Stimulated activated CD4-positive, alpha-beta T cell treated with anti-CD3 and anti-CD28 coated beads, Interleukin-2, amount 100 ng/mL, for 4 hours (primary cell): ENCODE measurements at regions not wholly inside any gene's neighbourhood (a gene's known extent, or its start where the extent isn't known, plus 50 kb on each side); places are given as distances from the start of the nearest gene placed in this dataset.
"Not testable (repeated sequence)": the region's sequence is repeated elsewhere in the genome, so short reads cannot be mapped to it uniquely, and the experiment has no call there.

ENCODE experiments used
- DNase-seq: peaks from one replicate; pipeline ENCODE4 v3.0.0-alpha.2; 2020; ENCODE audit warnings: low read depth

DNA sequence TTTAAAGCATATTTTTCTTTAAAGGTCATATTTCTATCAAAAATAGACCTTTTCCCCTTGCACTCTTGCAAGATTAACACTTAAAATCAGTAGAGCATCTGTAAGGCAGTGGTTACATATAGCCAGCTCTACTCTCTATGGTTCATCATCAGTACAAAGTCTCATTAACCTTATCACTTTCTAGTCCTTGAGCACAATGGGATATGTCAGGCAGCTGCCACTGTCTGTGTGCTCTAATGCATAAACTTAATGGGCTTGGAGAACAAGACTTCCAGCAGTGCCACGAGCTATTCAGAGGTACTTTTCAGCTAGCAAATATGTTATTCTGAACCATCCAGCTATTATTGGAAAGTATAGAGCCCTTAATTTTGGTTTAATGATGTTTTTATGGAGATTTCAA, 393.7 kb downstream of the GASK1B start:
- no peak for DNase-seq

DNA sequence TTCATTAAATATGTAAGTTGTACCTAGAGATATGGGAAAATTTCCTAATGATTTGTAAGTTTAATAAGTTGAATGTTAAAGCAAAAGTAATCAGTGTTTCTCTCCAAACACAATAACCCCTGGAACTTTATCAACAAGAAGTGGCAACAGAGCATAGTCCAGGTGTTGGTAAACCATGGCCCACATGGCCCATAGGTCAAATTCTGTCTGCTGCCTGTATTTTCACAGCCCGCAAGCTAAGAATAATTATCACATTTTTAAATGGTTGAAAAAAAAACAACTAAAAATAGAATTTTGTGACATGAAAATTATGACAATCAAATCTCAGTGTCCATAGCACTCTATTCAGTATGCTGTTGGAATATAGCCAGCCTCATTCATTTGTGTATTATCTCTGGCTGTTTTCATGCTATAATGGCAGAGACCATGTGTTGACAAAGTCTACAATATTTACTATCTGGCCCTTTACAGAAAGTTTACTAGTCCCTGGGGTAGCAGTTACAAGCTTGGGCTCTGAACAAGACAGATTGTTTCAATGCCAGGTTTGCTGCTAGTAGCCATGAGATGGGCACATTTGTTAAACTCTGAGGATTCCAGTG, 395.8 kb downstream of the GASK1B start:
- DNase-seq: no peak

DNA sequence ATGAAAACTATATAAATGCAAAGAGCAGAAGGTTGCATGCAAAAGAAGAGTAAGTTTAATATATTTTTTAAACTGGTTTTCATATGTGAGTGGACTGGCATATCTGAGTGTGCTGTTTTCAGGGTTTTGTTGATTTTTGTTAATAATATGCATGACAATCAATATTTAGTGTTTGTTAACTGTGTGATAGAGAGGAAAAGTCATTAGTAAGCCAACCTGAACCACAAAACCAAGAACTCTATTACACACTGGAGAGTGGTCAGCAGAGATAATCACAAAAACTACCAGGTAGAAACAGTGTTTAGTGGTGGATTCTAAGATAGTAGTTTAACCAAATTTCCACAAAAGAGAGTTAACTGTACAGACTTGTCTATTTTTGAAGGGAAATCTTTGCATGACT, 396.9 kb downstream of the GASK1B start:
- DNase-seq: no peak

DNA sequence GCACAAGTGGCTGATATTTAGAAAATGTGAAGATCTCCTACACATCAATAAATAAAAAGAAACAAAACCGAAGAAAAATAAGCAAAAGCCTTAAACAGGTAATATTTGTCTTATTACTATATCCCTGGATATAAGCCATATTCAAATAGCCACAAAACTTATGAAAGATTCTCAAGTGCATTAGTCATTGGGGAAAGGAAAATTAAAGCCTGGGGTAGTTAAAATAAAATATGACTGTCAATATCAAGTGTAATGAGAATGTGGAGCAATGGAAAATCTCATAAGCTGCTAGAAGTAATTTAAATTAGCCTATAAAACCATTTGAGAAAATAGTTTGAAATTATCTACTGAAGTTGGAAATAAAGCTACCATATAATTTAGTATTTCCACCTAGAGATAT, 399.9 kb downstream of the GASK1B start:
- no peak for DNase-seq

DNA sequence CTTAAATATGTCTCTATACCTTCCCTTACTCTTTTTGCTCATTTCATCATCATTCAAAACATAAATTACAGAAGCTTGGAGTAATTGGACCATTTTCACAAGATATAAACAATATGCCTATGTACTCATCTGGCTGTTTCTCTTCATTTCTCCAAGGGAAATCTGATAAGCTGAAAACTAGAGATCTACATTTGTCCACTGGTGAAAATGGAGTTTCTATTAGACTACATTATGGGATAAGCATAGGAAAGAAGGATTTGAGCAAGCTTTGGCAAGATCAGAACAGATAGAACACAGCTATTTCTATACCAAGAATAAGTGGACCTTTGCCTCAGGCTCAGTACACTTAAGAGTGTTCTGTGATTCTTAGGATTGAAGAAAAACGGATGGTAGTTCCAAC, 404.4 kb downstream of the GASK1B start:
- no peak for DNase-seq

DNA sequence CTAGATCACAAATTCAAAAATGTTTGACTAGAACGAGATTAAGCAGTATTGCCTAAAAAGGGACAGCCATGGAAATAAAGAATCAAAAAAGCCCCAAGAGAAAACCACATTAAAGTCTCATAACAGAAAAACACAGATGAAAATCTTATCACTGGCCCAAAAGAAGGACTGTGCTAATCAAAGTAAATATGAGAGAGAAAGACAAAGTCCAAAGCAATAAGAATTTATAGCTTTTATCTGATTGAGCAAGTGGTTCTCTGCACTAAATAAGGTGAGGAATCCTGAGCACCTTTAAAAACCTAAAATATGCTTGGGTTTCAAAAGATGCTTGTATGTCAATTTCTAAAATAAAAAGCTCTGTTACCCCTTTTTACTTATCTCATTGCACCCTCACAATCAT, 409.3 kb downstream of the GASK1B start:
- no peak for DNase-seq

DNA sequence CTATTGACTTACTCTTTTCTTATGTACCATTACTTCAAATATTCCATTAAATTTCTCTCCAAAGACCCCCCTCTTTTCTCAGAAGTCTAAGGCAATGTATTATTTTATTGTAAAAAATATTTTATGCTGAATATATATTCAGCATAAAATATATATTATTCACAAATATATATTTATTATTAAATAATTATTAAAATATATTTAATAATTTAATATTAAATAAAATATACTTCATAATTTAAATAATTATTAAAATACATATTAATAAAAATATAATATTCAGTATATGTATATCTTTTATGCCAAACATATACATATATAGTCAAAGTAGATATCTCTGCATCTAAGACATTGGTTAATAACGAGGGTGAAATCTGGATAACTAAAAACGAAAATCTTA, 418.4 kb downstream of the GASK1B start:
- no peak for DNase-seq

DNA sequence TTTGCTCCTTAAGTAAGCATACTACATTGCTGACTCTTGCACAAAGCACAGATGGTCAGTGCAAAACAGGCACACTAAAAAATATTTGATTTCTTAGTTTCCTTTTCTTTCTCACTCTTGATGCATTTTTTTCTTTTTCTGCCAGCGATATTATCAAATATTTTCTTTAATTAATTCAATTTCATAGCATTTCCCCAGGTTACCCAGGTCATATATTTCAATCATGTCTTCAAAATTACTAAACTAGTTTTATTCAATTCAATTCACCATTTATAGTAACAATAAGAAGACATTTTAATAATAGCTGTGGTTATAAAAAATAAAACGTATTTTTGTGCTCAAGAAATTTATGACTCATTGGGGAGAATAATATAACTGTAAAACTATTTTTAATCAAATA, 421.2 kb downstream of the GASK1B start:
- DNase-seq: no peak

DNA sequence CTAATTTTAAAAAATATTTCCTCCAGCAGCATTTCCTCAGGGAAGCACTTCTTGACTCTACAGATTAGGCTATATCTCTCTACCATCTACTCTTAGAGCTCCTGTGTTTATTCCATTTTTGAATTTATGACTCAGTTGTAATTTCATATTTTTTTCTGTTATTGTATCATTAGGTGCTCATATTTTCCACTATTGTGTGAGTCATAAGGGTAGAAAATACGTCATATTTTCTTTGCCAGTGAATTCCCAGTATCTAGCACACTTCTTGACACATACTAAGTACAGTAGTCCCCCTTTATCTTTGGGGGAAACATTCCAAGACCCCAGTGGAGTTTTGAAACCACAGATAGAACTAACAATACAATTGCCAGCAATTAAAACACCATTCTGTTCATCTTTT, 431.2 kb downstream of the GASK1B start:
- no peak for DNase-seq

DNA sequence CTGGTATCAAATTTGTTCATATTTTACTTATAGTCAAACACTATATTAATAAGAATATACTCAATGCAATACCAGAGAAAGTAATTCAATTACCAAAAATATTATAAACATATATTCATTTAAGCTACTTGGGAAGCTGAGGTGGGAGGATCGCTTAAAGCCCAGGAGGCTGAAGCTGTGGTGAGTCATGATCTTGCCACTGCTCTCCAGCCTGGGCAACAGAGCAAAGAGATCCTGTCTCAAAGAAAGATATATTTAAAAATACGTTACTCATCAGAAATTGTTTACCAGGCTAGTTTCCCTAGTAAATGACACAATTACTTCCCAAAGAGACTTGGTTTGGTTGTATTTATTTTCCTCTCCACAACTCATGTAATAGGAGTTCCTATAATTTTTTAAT, 433.6 kb downstream of the GASK1B start:
- no peak for DNase-seq

DNA sequence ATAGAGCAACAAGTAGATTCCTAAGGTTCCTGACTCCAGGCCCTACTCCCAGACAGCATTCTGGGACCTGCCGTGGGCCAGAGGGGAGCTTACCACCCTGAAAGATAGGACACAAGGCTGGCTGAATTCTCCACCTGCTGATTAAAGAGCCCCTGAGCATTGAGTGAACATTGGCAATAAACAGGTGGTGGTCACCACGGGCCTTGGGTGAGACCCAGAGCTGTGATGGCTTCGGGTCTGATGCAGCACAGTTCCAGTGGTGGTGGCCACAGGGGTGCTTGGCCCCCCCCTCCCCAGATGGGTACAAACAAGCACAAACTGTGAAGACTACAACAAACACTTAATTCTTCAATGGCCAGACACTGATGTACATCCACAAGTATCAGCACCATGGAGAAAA, 444.6 kb downstream of the GASK1B start:
- DNase-seq: no peak

DNA sequence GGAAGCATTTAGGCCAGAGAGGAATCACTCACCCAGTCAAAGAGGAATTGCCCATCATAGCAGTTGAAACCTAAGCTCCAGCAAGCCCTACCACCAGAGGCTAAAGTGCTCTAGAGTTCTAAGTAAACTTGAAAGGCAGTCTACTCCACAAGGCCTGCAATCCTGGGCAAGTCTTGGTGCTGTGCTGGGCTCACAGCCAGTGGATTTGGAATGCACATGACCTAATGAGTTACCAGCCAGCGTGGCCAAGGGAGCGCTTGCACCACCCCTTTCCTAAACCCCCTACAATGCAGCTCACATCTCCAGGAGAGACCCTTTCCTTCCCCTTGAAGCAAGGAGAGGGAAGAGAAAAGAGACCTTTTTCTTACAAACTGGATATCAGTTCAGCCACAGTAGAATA, 445.7 kb downstream of the GASK1B start:
- DNase-seq: no peak

DNA sequence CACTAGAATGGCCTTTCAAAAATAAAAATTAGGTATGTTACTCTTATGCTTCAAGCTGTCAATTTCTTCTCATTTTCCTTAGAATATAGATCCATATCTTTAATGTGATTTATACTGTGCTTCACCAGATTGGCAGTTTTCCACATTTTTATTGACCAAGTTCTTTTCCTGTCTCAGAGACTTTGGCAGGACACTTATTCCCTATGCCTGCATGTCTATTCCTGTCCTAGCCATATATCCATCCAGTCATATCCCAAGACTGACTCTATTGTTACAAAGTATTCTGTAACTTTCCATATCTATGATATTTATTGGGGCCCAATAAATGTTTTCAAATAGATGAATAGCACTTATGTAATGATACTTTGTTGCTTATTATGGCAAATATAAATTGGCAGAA, 450.7 kb downstream of the GASK1B start:
- DNase-seq: no peak

DNA sequence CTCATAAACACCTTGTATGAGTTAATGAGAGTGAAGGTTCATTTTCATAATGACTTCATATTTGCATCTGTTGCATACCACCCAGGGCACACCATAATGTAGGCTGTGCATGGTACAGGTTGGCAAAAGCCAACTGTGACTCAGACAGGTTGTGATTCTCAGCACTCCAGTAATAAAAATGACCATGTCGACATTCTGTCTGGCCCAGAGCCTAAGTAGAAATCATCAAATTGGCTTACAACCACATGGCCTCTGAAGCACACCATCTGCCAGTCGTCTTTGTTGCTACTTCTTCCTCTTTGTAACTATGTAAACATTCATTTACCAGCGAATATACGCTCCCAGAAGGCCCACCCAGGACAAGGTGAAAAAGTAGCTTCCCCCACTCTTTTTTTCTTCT, 459.5 kb downstream of the GASK1B start:
- DNase-seq: no peak

DNA sequence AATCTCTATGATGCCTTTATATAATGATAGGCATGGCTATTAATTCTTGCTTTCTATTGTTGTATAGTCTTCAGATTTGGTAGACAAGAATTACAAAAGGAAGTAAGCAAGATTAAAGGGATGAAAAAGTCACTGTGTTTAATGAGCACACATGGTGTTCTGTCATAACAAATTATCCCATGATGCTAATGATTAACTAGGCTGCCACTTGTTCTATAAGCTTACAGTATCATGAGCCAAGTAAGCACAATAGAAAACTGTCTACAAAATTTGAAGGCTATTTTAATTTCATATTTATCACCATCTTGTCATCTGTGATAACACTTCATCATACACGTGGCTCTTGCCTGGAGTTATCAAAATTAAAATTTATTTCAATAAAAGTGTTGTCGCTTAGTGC, 466.7 kb downstream of the GASK1B start:
- DNase-seq: no peak

DNA sequence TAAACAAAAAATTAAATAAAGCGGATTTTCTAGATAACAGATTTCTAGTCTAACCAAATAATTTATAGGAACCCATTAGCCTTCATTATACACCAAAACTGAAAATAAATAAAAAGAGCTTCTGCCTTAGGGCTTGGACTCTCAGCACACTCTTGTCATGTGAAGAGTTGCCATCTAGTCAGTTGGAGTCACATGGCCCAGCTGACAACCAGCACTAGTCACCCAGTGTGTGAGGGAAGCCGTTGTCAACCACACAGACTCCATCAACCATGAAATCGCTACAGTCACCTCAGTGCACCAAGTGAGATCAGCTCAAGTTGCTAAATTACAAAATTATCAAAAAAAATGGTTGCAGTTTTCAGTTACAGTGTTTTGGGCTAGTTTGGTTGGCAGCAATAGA, 470.0 kb downstream of the GASK1B start:
- no peak for DNase-seq

DNA sequence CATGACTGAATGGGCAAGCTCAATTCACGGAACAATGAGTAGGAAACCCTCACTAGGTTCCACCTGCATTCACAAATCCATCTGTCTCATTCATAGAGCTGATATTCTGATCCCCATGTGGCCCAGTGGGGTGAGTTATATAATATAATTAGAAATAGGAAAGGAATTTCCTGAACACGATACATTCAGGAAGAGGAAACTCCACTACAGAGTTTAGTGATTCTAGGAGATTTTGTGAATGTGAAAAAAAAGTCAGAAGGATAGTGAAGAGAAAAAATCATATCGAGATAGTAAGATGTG, 471.2 kb downstream of the GASK1B start:
- no peak for DNase-seq

DNA sequence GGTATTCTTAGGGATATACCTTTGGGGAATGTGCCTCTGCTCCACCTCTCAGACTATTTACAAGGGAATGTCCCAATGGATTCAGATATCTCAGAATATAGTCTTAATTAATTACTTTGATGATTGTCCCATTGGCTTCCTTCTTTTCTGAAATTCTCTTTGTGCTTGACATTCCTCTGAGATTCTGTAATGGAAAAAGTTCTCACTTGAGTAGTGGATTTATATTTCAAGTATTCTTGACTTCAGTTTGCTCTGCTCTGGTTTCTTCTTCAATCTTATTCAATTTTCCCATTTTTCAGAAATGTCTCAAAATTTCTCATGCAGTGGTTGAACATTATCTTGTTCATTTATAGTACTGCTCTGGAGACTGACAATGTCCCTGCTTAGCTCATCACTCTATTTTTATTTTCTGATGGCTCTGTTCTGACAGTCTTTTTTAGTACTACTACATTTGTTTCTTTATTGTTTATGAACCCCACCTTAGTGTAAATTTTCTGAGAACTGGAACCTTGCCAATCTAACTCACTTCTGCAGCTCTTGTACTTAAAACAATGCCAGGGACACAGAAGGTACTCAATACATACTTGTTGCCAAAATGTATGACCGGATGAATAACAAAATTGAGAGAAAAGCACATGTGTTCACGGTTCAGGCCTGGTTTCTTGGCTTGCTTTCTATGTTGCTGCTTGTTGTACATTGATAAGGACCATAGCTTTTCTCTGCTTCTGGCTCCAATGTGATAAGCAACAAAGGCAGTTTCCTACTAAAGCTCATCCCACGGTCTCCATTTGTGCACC, 471.7 kb downstream of the GASK1B start:
- no peak for DNase-seq

DNA sequence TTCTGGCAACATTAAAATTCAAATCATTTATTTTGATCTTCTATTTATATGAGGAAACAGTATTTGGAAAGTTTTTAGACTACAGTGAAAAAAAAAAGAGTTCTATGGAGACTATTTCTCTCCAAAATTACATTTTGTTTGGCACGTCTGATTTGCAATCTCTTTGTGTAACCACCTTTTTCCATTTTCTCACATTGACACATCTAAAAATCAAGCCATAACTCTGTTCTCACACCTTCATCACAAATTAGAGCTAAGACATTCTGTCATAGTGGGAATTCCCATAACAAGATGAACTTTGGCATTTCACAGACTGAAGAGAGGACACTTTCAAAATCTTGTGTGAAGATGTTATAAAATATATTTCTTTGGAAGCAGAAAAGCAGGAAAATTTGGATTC, 468.9 kb downstream of the GRIA2 start:
- no peak for DNase-seq

DNA sequence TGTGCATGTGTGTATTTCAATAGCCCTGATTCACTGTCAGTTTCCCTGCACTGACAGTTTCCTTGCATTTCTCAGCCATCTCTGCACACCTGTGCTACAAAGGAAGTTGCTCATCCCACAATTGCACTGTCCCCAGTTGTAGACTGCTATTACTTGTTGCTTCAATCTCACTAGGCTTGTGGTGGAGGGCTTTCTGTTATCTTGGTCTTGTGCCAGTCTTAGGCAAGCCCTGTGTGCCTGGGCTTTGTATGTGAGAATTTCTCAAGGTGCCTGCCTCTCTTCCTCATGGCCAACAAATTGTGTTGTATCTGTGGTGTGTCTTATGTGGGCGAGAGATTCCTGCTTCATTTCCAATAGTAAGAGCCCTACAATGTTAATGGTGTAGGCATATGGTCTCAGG, 467.4 kb downstream of the GRIA2 start:
- DNase-seq: no peak

DNA sequence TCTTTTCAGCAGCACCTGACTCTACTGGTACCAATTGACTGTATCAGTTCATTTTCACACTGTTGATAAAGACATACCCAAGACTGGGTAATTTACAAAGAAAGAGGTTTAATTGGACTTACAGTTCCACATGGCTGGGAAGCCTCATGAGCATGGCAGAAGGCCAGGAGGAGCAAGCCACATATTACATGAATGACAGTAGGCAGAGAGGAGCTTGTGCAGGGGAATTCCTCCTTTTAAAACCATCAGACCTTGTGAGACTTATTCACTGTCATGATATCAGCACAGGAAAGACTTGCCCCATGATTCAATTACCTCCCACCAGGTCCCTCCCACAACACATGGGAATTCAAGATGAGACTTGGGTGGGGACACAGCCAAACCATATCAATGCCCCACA, 458.8 kb downstream of the GRIA2 start:
- DNase-seq: not testable (repeated sequence)

DNA sequence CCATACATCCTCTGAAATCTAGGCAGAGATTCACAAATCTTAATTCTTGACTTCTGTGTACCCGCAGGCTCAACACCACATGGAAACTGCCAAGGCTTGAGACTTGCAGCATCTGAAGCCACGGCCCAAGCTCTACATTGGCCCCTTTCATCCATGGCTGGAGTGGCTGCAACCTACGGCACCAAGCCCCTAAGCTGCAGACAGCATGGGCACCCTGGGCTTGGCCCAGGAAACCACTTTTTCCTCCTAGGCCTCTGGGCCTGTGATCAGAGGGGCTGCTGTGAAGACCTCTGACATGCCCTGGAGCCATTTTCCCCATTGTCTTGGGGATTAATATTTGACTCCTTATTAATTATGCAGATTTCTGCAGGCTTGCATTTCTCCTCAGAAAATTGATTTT, 457.9 kb downstream of the GRIA2 start:
- no peak for DNase-seq

DNA sequence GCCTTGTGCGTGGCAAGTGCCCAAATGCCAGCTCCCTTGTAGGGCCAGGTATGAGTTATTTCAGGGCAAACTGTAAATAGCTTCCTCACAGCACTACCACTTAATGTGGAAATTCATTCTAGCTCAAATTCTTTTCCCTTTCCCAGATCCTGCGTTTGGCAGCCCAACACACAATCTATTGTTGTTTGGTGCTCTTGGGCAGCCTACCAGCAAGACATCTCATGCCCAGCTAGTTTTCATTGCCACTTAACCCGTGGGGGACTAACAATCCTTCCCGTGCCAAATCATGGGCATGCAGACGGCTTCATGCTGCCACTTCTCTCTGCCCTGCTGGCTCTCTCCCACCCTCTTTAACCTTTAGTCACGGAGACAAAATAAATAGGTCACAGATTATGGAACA, 454.2 kb downstream of the GRIA2 start:
- no peak for DNase-seq

DNA sequence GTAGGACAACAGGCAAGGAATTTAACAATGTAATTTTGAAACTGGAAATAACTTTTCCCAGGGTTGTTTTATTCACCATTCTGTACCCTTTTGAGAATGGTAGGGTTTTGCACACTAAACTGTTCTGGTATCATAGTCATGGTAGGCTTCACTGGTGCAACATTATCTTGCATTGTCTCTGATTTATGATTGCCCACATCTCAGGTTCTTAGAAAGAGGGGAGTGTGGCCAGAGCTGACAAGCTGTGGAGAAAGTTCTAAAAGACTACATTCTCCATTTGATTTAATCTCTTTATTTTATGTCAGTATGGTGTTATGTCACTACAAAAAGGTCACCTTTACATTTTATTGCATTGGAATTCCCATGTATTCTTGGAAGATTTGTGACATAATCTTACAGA, 447.3 kb downstream of the GRIA2 start:
- no peak for DNase-seq
